ENCODE measurements at regions not wholly inside any gene's neighbourhood (a gene's known extent, or its start where the extent isn't known, plus 50 kb on each side); places are given as distances from the start of the nearest gene placed in this dataset.

DNA sequence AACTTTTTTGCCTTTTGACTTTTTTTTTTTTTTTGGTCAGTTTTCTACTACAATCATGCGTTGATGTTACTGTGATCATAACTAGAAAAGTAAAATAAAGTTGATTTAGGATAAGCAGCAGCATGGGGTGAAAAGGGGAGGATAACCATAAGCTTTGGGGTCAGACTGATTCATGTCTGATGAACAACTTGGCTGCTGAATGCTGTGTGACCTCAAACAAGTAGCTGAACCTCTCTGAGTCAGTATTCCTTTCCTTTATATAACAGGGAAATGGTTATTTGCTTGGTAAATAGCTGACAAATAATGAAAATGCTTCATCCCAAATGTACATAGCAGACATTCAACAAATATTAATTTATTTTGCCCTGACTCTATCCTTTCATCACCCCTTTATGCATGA lies 413.0 kb downstream of the VRK1 start:
- Histone ChIP-seq H3K27me3 (ENCODE audit: control insufficient read depth, insufficient read depth, low read length) (no peaks in the 10 kb centered on the region), H2AK9ac (replicated peaks; ENCODE audit: low read depth, low read length, poor library complexity) (no peak overlapping the region), H3K4ac (ENCODE audit: low read depth, low read length) (no peak overlapping the region), H4K91ac (ENCODE audit: insufficient read depth, low read depth, low read length) (no peak overlapping the region), H3K4me2 (ENCODE audit: low read depth, low read length) (no peak overlapping the region), H2BK15ac (ENCODE audit: low read depth, low read length) (no peak overlapping the region), H3K9me1 (ENCODE audit: insufficient read depth, low read length) (no peaks in the 10 kb centered on the region), H3K4me1 (ENCODE audit: control insufficient read depth, insufficient read depth, low read length) (no peaks in the 10 kb centered on the region), H2BK120ac (ENCODE audit: low read depth, low read length) (no peak overlapping the region), H3K23ac (ENCODE audit: low read depth, low read length) (no peak overlapping the region), H4K5ac (ENCODE audit: low read depth, low read length) (no peak overlapping the region), H3K18ac (ENCODE audit: low read depth, low read length) (no peak overlapping the region), H3K14ac (replicated peaks; ENCODE audit: low read depth, low read length) (no peak overlapping the region), H3K9ac (ENCODE audit: low read depth, low read length) (no peak overlapping the region), H3K9me3 (ENCODE audit: control insufficient read depth, insufficient read depth, low read length) (peaks cover 19% of the 10 kb centered on the region), H3K36me3 (ENCODE audit: control insufficient read depth, insufficient read depth, low read length) (no peaks in the 10 kb centered on the region), H4K20me1 (ENCODE audit: insufficient read depth, low read length) (no peaks in the 10 kb centered on the region), H2AK5ac (ENCODE audit: low read depth, low read length) (no peak overlapping the region), H3K27ac (ENCODE audit: insufficient read depth, low read length) (no peak overlapping the region), H3K4me3 (ENCODE audit: insufficient read depth, low read depth, low read length) (no peak overlapping the region), H2BK20ac (ENCODE audit: low read depth, low read length) (no peak overlapping the region), H3K79me1 (ENCODE audit: low read depth in 1 of 2, low read length in 2 of 2) (no peaks in the 10 kb centered on the region), H4K8ac (ENCODE audit: low read depth in 2 of 2, low read length in 2 of 2) (no peak overlapping the region), H2BK5ac (ENCODE audit: low read depth, low read length, poor library complexity, severe bottlenecking) (no peak overlapping the region), H2AFZ (replicated peaks; ENCODE audit: low read length, poor library complexity) (no peak overlapping the region), H3K56ac (ENCODE audit: extremely low read depth, insufficient read depth, low read length) (no peak overlapping the region)
- TF ChIP-seq FOS (IDR thresholded peaks at IDR 0.05; ENCODE audit: low read depth, low read length), result no peak
- TF ChIP-seq RFX5 (IDR thresholded peaks at IDR 0.05; ENCODE audit: low read depth, low read length), result no peak
- no peak for TF ChIP-seq NFE2L2 (IDR thresholded peaks at IDR 0.05; ENCODE audit: low read depth, low read length)
- TF ChIP-seq, protein P1, sequence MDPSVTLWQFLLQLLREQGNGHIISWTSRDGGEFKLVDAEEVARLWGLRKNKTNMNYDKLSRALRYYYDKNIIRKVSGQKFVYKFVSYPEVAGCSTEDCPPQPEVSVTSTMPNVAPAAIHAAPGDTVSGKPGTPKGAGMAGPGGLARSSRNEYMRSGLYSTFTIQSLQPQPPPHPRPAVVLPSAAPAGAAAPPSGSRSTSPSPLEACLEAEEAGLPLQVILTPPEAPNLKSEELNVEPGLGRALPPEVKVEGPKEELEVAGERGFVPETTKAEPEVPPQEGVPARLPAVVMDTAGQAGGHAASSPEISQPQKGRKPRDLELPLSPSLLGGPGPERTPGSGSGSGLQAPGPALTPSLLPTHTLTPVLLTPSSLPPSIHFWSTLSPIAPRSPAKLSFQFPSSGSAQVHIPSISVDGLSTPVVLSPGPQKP (IDR thresholded peaks at IDR 0.05; ENCODE audit: borderline replicate concordance, low read depth, low read length), result no peak
- no peak for TF ChIP-seq BHLHE40 (IDR thresholded peaks at IDR 0.05; ENCODE audit: low read depth, low read length)
- DNase-seq (no peak), ATAC-seq (ENCODE audit: low read depth) (no peak)
- WGBS, 2 experiments (ENCODE audit: extremely low coverage in 2 of 2, insufficient read length in 1 of 2), result no CpG with 5 or more reads among the region's 1 CpG
- intact Hi-C loops (cut with micrococcal nuclease), result no loop called here
- dilution Hi-C loops (cut with HindIII; ENCODE audit: low sequenced_read_pairs, unreplicated experiment), result no loop called here
- ChIA-PET CTCF (no interaction called here), POLR2A (ENCODE audit: unreplicated experiment) (no interaction called here)
- in situ Hi-C loops (cut with MboI; ENCODE audit: low sequenced_read_pairs), result no loop called here
- BruUV-seq (replicated peaks), result no TSS peak

All from IMR-90 (cell line).